Mesendoderm (in vitro differentiated cells): ENCODE measurements at regions not wholly inside any gene's neighbourhood (a gene's known extent, or its start where the extent isn't known, plus 50 kb on each side); places are given as distances from the start of the nearest gene placed in this dataset.

ENCODE experiments used
- DNase-seq: peaks from one replicate; pipeline ENCODE4 v3.0.0; 2013
- H2AK5ac ChIP-seq: 2 replicates; pipeline ENCODE4 v1.6.1; 2013; ENCODE audit warnings: low read length, inconsistent platforms
- H2BK120ac ChIP-seq: 2 replicates; pipeline ENCODE4 v1.6.1; 2013; ENCODE audit warnings: low read depth, mild to moderate bottlenecking, low read length, moderate library complexity, mixed read lengths
- H2BK15ac ChIP-seq: replicated peaks from 2 replicates; pipeline ENCODE4 v1.6.1; 2013; ENCODE audit warnings: low read depth, mild to moderate bottlenecking, moderate library complexity
- H2BK5ac ChIP-seq: 2 replicates; pipeline ENCODE4 v1.6.1; 2013; ENCODE audit warnings: low read length, inconsistent platforms
- H3K18ac ChIP-seq: 2 replicates; pipeline ENCODE4 v1.6.1; 2013; ENCODE audit warnings: mild to moderate bottlenecking, low read length, mixed read lengths
- H3K23ac ChIP-seq: one replicate; pipeline ENCODE4 v1.6.1; 2013; ENCODE audit warnings: low read length
- H3K27ac ChIP-seq: 2 replicates; pipeline ENCODE4 v1.5.1; 2013; ENCODE audit warnings: low read depth, mild to moderate bottlenecking, inconsistent platforms, low read length, moderate library complexity
- H3K27me3 ChIP-seq: 2 replicates; pipeline ENCODE4 v1.6.1; 2013; ENCODE audit warnings: low read length, control low read depth, mild to moderate bottlenecking, inconsistent platforms; ENCODE audit not compliant: insufficient read depth, poor library complexity
- H3K36me3 ChIP-seq: 2 replicates; pipeline ENCODE4 v1.6.1; 2013; ENCODE audit warnings: low read length, inconsistent platforms; ENCODE audit not compliant: control insufficient read depth, insufficient read depth
- H3K4ac ChIP-seq: one replicate; pipeline ENCODE4 v1.6.1; 2013; ENCODE audit warnings: low read depth, mild to moderate bottlenecking, low read length, moderate library complexity
- H3K4me1 ChIP-seq: 2 replicates; pipeline ENCODE4 v1.6.1; 2013; ENCODE audit warnings: low read depth, low read length, inconsistent platforms; ENCODE audit not compliant: control insufficient read depth
- H3K4me2 ChIP-seq: 2 replicates; pipeline ENCODE4 v1.6.1; 2013; ENCODE audit warnings: low read length
- H3K4me3 ChIP-seq: 2 replicates; pipeline ENCODE4 v1.5.1; 2013; ENCODE audit warnings: mild to moderate bottlenecking, low read length
- H3K56ac ChIP-seq: one replicate; pipeline ENCODE4 v1.6.1; 2013; ENCODE audit warnings: low read length
- H3K79me1 ChIP-seq: 2 replicates; pipeline ENCODE4 v1.6.1; 2013; ENCODE audit warnings: low read length, inconsistent platforms
- H3K79me2 ChIP-seq: 2 replicates; pipeline ENCODE4 v1.6.1; 2013; ENCODE audit warnings: mild to moderate bottlenecking, low read length; ENCODE audit not compliant: control insufficient read depth, insufficient read depth
- H3K9ac ChIP-seq: 2 replicates; pipeline ENCODE4 v1.6.1; 2013; ENCODE audit warnings: low read length, inconsistent platforms
- H4K5ac ChIP-seq: one replicate; pipeline ENCODE4 v1.6.1; 2013; ENCODE audit warnings: low read length
- H4K8ac ChIP-seq: one replicate; pipeline ENCODE4 v1.6.1; 2013; ENCODE audit warnings: low read depth, mild to moderate bottlenecking, control low read depth, low read length, moderate library complexity
- WGBS: extraction: QIAGEN DNeasy Blood & Tissue Kit; methylation state at CpG from one replicate; pipeline ENCODE4 v1.1.7; 2013; ENCODE audit warnings: low lambda C conversion rate, missing lambda C conversion rate; ENCODE audit not compliant: insufficient coverage; ENCODE audit errors: extremely low coverage; 5-methylcytosine and 5-hydroxymethylcytosine counted together

DNA sequence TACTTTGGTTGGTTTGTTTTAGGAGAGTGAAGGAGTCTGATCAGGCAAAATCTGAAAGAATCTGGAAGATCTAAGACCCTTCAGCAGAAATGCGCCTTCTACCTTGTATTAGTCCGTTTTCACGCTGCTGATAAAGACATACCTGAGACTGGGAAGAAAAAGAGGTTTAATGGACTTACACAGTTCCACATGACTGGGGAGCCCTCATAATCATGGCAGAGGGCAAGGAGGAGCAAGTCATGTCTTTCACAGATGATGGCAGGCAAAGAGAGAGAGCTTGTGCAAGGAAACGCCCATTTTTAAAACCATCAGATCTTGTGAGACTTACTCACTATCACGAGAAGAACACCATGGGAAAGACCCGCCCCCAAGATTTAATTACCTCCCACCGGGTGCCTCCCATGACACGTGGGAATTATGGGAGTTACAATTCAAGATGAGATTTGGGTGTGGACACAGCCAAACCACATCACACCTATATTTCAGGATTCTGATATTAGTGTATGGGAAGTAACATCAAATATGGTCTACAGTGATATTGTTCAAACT, 99.3 kb downstream of the GLUL start:
- no peak overlapping the region for H2BK15ac ChIP-seq
- H3K79me1 ChIP-seq: no peaks in the 10 kb centered on the region
- no peak overlapping the region for H3K27ac ChIP-seq
- H2BK5ac ChIP-seq: no peak overlapping the region
- WGBS: no CpG with 5 or more reads among the region's 8 CpGs
- no peak overlapping the region for H3K9ac ChIP-seq
- no peak overlapping the region for H3K18ac ChIP-seq
- H3K4me3 ChIP-seq: no peak overlapping the region
- no peak overlapping the region for H3K23ac ChIP-seq
- no peaks in the 10 kb centered on the region for H3K79me2 ChIP-seq
- no peak for DNase-seq
- H3K4me2 ChIP-seq: no peak overlapping the region
- H4K8ac ChIP-seq: no peak overlapping the region
- H3K27me3 ChIP-seq: no peaks in the 10 kb centered on the region
- H3K4me1 ChIP-seq: no peaks in the 10 kb centered on the region
- H2AK5ac ChIP-seq: no peak overlapping the region
- no peak overlapping the region for H2BK120ac ChIP-seq
- no peak overlapping the region for H3K4ac ChIP-seq
- no peak overlapping the region for H3K56ac ChIP-seq
- H4K5ac ChIP-seq: no peak overlapping the region
- H3K36me3 ChIP-seq: no peaks in the 10 kb centered on the region

DNA sequence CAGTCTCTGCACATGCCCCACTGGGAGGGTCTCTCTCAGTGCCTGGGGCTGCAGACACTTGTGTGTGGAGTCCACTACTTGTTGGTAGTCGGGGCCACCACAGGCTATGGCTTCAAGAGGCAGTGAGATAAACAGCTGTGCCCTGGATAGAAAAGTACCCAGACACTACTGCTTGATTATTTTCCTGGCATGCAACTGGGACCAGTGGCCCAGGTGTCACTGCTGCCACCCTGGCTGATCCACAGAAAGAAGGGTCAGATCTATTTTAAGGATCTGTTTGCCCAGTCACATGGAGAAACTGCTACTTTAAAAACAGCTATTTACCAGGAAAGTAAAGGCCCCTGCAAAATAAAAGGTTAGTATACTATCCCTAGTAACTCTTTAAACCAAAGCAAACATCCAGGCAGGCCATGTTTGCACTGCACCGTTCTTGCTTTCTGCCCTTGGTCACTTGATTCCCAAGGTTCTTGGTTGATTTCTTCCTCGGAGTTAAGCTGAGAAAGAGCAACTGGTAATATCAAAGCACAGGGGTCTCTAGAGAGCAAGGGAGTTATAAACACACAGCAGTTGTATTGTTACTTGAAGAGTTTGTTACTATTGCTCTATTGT, 99.9 kb downstream of the GLUL start:
- no peaks in the 10 kb centered on the region for H3K79me1 ChIP-seq
- H3K4me2 ChIP-seq: no peak overlapping the region
- no peaks in the 10 kb centered on the region for H3K79me2 ChIP-seq
- H3K56ac ChIP-seq: no peak overlapping the region
- H2AK5ac ChIP-seq: no peak overlapping the region
- no peak overlapping the region for H2BK15ac ChIP-seq
- no peak overlapping the region for H3K4ac ChIP-seq
- H3K4me3 ChIP-seq: no peak overlapping the region
- H3K27me3 ChIP-seq: no peaks in the 10 kb centered on the region
- H3K18ac ChIP-seq: no peak overlapping the region
- no peak overlapping the region for H4K8ac ChIP-seq
- H3K23ac ChIP-seq: no peak overlapping the region
- DNase-seq: no peak
- WGBS: no CpG with 5 or more reads among the region's 3 CpGs
- H3K4me1 ChIP-seq: no peaks in the 10 kb centered on the region
- H2BK120ac ChIP-seq: no peak overlapping the region
- H2BK5ac ChIP-seq: no peak overlapping the region
- no peaks in the 10 kb centered on the region for H3K36me3 ChIP-seq
- H3K27ac ChIP-seq: no peak overlapping the region
- no peak overlapping the region for H3K9ac ChIP-seq
- no peak overlapping the region for H4K5ac ChIP-seq

DNA sequence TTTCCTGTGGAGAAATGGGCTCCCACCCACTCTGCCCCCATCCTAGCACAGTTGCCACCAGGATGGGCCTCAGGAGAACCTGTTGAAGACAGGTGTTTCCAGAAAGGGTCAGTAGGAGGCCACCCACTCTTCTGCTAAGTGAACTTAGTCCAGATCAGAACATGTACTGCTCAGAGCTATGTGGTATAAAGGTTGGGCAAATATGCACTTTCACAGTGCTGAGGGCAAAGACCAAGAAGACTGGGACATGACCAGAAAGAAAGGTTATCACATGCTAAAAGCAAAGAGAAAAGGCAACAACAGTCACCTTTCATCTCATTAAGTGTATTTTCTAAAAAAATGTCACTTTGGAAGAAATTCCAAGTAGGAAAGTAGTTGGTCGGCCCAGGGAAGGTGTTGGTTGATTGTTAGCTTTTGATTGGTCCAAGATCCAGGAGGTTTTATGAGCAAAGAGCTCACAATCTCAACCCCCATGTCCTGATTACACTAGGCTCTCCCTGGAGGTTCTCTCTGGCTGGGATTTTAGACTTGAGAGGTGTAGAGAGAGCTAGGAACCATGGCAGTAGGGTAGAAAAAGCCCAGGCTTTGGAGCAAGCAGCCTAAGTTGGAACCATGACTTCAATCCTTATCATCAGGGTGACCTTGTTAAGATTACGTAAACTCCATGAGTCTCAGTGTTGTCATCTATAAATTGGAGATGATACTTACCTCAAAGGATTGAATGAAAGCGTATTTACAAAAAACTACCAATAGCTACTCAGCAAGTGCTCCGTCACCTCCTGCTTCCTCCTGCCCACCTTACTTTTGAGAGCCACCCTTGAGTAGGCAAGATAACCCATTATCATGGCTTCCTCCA, 102.6 kb downstream of the GLUL start:
- H3K27ac ChIP-seq: no peak overlapping the region
- H3K18ac ChIP-seq: no peak overlapping the region
- H3K79me1 ChIP-seq: no peaks in the 10 kb centered on the region
- H2BK5ac ChIP-seq: no peak overlapping the region
- H3K27me3 ChIP-seq: no peaks in the 10 kb centered on the region
- no peak overlapping the region for H4K8ac ChIP-seq
- no peak overlapping the region for H4K5ac ChIP-seq
- no peak for DNase-seq
- H3K36me3 ChIP-seq: no peaks in the 10 kb centered on the region
- H3K56ac ChIP-seq: no peak overlapping the region
- H3K4me3 ChIP-seq: no peak overlapping the region
- no peak overlapping the region for H2AK5ac ChIP-seq
- no peak overlapping the region for H3K4ac ChIP-seq
- no peak overlapping the region for H3K9ac ChIP-seq
- H3K4me2 ChIP-seq: no peak overlapping the region
- H3K4me1 ChIP-seq: no peaks in the 10 kb centered on the region
- H2BK15ac ChIP-seq: no peak overlapping the region
- no peak overlapping the region for H3K23ac ChIP-seq
- WGBS: no CpG with 5 or more reads among the region's 4 CpGs
- H2BK120ac ChIP-seq: no peak overlapping the region
- H3K79me2 ChIP-seq: no peaks in the 10 kb centered on the region

DNA sequence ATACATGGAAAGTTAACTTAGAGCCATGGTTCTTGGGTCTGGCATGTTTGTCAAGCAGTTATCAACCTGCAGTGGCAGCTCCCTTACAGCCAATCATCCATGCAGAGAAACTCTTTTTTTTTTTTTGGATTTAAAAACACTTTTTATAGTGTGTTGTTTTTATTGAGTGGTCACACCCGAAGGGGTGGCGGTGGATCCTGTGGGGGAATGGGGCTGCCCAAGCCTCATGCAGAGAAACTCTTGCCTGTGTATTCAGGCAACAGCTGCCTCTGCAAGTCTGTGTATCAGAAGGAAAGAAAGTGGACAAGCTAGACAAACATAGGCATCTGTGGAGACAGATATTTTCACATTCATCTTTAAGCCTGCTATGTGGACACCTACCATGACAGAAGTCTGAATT, 104.8 kb downstream of the GLUL start:
- Histone ChIP-seq H3K4me3 (no peak overlapping the region), H3K18ac (peak overlapping the region; percentile 53), H3K4ac (no peak overlapping the region)

DNA sequence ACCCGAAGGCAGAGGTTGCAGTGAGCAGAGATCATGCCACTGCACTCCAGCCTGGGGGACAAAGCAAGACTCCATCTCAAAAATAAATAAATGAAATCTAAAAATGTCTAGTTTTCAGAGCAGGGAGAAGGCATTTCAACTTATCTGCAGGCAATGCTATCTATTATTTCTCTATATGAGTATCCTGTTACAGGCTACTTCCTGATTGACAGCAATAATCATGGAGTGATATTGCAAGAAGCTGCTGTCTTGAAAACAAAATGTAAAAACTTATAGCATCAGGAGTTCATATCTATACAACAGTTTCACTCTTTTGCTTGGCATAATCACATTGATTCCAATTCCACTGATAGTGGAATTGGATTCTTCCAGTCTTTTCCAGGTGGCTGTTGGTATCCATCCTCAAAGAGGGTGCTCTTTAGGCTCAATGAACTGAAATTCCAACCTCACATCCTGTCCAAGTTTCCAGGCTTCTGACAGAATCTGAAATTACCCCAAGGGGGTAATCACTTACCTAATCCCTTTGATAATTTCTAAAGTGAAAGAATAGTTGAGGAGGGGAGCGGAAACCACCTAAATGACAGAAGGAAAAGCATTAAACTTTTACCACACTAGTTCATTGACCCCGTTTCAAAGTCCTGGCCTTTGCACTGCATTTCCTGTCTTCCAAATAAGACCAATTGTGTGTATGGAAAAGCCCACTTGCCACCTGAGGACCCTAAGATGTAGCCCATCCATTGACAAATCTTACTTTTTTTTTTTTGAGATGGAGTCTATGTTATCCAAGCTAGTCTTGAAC, 107.6 kb downstream of the GLUL start:
- H2AK5ac ChIP-seq: no peak overlapping the region
- H4K8ac ChIP-seq: no peak overlapping the region
- no CpG with 5 or more reads among the region's 3 CpGs for WGBS
- DNase-seq: no peak
- H3K9ac ChIP-seq: no peak overlapping the region
- no peak overlapping the region for H3K4ac ChIP-seq
- H3K4me1 ChIP-seq: peaks cover 5% of the 10 kb centered on the region
- no peaks in the 10 kb centered on the region for H3K79me1 ChIP-seq
- no peak overlapping the region for H4K5ac ChIP-seq
- no peak overlapping the region for H3K4me2 ChIP-seq
- no peak overlapping the region for H2BK15ac ChIP-seq
- H3K4me3 ChIP-seq: no peak overlapping the region
- H2BK120ac ChIP-seq: no peak overlapping the region
- no peaks in the 10 kb centered on the region for H3K36me3 ChIP-seq
- no peak overlapping the region for H3K56ac ChIP-seq
- H3K79me2 ChIP-seq: no peaks in the 10 kb centered on the region
- no peak overlapping the region for H3K23ac ChIP-seq
- no peaks in the 10 kb centered on the region for H3K27me3 ChIP-seq
- no peak overlapping the region for H2BK5ac ChIP-seq
- no peak overlapping the region for H3K27ac ChIP-seq
- no peak overlapping the region for H3K18ac ChIP-seq

More for the DNA sequence above, 104.8 kb downstream of the GLUL start:
- no peak overlapping the region for H3K4me2 ChIP-seq
- no peak overlapping the region for H3K9ac ChIP-seq
- H3K79me2 ChIP-seq: no peaks in the 10 kb centered on the region
- no peak overlapping the region for H3K23ac ChIP-seq
- no peak overlapping the region for H4K5ac ChIP-seq
- no peaks in the 10 kb centered on the region for H3K79me1 ChIP-seq
- WGBS: no CpG with 5 or more reads among the region's 2 CpGs
- H3K4me1 ChIP-seq: peaks cover 3% of the 10 kb centered on the region
- no peak overlapping the region for H3K27ac ChIP-seq
- H3K36me3 ChIP-seq: no peaks in the 10 kb centered on the region
- H2AK5ac ChIP-seq: no peak overlapping the region
- no peak overlapping the region for H3K56ac ChIP-seq
- H2BK5ac ChIP-seq: no peak overlapping the region
- DNase-seq: no peak
- H2BK120ac ChIP-seq: no peak overlapping the region
- H3K27me3 ChIP-seq: no peaks in the 10 kb centered on the region
- no peak overlapping the region for H2BK15ac ChIP-seq
- no peak overlapping the region for H4K8ac ChIP-seq
